HL-60 (cell line): ENCODE measurements at regions not wholly inside any gene's neighbourhood (a gene's known extent, or its start where the extent isn't known, plus 50 kb on each side); places are given as distances from the start of the nearest gene placed in this dataset.

Source experiments
- POLR2AphosphoS5 ChIP-seq: IDR thresholded peaks from 2 replicates; pipeline ENCODE4 v1.6.1; 2012; ENCODE audit warnings: low read depth
- SPI1 ChIP-seq: IDR thresholded peaks from 2 replicates; pipeline ENCODE4 v1.6.1; 2012; ENCODE audit warnings: low read depth, mild to moderate bottlenecking, borderline replicate concordance
- TF ChIP-seq, protein P1 (sequence below): IDR thresholded peaks from one replicate; pipeline ENCODE4 v1.5.1; 2011; ENCODE audit warnings: low read length, control low read depth, inconsistent platforms; ENCODE audit not compliant: insufficient read depth

GRCh38 chr22:19654338-19654987, 59.8 kb upstream of the SEPTIN5 start:
- TF ChIP-seq POLR2AphosphoS5 (no peak), SPI1 (no peak)
- TF ChIP-seq, protein P1, sequence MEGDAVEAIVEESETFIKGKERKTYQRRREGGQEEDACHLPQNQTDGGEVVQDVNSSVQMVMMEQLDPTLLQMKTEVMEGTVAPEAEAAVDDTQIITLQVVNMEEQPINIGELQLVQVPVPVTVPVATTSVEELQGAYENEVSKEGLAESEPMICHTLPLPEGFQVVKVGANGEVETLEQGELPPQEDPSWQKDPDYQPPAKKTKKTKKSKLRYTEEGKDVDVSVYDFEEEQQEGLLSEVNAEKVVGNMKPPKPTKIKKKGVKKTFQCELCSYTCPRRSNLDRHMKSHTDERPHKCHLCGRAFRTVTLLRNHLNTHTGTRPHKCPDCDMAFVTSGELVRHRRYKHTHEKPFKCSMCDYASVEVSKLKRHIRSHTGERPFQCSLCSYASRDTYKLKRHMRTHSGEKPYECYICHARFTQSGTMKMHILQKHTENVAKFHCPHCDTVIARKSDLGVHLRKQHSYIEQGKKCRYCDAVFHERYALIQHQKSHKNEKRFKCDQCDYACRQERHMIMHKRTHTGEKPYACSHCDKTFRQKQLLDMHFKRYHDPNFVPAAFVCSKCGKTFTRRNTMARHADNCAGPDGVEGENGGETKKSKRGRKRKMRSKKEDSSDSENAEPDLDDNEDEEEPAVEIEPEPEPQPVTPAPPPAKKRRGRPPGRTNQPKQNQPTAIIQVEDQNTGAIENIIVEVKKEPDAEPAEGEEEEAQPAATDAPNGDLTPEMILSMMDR = no peak
